ENCODE measurements at regions not wholly inside any gene's neighbourhood (a gene's known extent, or its start where the extent isn't known, plus 50 kb on each side); places are given as distances from the start of the nearest gene placed in this dataset.

- DNase-seq (ENCODE audit: low read depth in 2 of 3, low spot score in 1 of 3) = no peak
Measured at GRCh38 chr14:99077844-99078236, 194.2 kb downstream of the BCL11B start.

GRCh38 chr14:99078426-99078825, 193.6 kb downstream of the BCL11B start:
- no peak for DNase-seq (ENCODE audit: low read depth in 2 of 3, low spot score in 1 of 3)

DNA sequence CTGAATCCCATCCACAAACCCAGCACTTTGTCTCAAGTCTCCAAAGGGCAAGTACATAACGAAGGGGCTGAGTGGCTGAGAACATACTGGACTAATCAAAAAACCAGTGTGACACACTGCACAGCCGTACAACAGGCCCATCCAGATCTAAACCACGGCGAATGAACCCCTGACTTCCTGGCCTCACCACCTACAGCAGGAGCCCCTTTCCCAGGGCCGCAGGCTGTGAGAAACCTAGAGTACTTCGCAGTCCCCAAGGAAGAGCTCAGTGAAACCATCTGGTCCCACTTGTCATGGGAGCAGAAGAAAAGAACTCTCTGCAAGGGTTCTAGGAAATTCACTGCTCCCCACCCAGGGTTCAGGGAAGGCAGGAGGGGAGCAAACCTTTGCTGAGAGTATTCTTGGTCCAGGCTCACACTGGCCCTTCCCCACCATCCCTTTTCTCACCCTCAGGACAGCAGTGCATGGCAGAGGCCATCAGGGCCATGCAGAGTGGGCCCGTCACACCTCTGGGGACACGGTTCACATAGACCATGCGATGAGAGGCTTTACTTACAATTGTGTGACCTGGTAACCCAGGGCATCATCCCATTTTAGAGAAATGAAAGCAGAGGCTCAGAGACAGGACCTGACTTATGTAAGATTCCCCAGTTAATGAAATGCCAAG, 192.8 kb downstream of the BCL11B start:
- no peak for DNase-seq (ENCODE audit: low read depth in 2 of 3, low spot score in 1 of 3)

DNA sequence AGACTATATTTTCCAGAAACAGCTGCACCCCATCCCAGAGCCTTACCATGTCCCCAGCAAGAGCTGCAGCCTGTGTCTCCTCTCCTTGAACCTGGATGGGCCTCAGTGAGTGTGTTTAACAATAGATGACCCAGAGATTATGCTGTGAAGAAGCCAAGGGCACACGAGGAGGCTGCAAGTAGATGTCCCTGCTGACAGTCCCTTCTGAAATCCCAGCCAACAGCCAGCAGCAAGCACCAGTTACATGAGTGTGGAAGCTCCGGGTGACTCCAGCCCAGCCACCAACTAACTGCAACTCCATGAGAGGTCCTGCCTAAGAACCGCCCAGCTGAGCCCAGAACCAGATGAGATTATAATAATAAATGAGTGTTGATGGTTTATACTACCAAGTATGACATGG, 191.7 kb downstream of the BCL11B start:
- DNase-seq (ENCODE audit: low read depth in 2 of 3, low spot score in 1 of 3) = no peak

GRCh38 chr14:99081156-99081765, 190.7 kb downstream of the BCL11B start:
- DNase-seq (ENCODE audit: low read depth in 2 of 3, low spot score in 1 of 3) = no peak

GRCh38 chr14:99081880-99082279, 190.1 kb downstream of the BCL11B start:
- no peak for DNase-seq (ENCODE audit: low read depth in 2 of 3, low spot score in 1 of 3)

- no peak for DNase-seq (ENCODE audit: low read depth in 2 of 3, low spot score in 1 of 3)
Measured at GRCh38 chr14:99093532-99094517, 178.2 kb downstream of the BCL11B start.

- no peak for DNase-seq (ENCODE audit: low read depth in 2 of 3, low spot score in 1 of 3)
Measured at GRCh38 chr14:99094901-99095300, 177.1 kb downstream of the BCL11B start.

DNA sequence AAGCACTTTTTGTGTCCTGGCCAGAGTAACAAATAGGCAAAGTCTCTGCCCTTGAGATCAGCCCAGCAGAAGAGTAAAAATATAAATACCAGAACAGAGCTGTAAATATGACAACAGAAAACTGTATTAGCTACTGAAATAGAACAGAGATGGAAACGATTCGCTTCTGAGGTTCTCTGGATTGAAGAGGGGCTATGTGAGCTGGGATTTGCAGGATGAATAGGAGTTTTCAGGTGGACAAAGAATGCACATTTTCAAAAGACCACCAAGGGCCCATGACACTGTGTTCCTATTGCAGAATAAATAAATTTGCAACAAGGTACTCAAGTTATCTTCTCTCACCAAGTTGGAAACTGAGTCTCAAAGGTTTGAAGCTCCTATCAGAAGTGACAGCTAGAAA, 176.6 kb downstream of the BCL11B start:
- no peak for DNase-seq (ENCODE audit: low read depth in 2 of 3, low spot score in 1 of 3)

DNA sequence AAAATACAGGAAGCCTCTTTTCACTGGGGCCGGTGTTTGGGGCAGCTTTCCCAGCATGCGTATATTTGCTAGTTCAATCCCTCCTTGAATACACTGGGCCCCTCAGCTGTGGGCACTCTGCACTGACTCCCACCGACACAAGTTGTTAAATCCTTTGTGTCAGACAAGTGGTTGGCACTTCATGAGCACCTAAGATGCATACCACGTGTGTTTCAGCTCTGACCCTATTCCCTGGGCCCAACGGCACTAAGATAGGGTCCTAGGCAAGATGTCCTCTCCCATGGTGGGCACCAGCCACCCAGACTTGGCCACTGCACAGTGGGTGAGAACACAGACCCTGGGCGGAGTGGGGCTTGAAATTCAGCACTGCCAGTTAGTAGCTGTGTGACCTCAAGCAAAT, 173.8 kb downstream of the BCL11B start:
- no peak for DNase-seq (ENCODE audit: low read depth in 2 of 3, low spot score in 1 of 3)

DNA sequence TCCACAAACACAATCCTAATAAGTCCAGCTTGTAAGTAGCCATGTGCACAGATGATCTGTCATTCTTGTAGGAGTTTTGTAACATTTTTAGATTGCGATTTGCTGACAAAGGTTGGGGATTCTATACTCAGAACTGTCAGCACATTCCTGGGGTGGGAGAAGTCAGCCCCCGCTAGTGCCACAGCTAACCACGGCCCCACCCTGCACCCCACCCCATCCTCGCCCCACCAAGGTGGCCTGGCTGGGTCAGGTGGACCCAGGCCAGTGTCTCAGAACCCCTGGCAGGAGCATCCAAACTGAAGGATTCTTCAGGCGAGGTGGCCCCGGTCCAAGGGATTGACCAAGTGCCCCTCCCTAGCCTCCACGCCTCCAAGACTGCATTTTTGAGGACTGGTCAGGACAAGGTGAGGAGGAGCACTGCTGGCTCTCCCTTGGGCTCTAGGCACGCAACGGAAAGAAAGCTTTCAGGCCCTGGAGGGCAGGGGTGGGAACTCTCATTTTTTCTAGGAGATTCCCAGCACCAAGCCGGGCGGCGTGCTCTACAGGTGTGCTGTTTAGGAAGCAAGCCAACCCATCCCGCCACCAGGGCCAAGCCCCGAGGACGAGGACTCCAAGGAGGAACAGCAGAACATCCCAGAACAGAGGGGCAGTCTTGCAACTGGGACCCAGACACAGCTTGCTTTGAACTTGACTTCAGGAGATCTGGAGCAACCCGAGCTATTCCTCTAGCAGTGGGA, 172.8 kb downstream of the BCL11B start:
- no peak for DNase-seq (ENCODE audit: low read depth in 2 of 3, low spot score in 1 of 3)

- no peak for DNase-seq (ENCODE audit: low read depth in 2 of 3, low spot score in 1 of 3)
Measured at GRCh38 chr14:99100497-99101270, 171.3 kb downstream of the BCL11B start.

DNA sequence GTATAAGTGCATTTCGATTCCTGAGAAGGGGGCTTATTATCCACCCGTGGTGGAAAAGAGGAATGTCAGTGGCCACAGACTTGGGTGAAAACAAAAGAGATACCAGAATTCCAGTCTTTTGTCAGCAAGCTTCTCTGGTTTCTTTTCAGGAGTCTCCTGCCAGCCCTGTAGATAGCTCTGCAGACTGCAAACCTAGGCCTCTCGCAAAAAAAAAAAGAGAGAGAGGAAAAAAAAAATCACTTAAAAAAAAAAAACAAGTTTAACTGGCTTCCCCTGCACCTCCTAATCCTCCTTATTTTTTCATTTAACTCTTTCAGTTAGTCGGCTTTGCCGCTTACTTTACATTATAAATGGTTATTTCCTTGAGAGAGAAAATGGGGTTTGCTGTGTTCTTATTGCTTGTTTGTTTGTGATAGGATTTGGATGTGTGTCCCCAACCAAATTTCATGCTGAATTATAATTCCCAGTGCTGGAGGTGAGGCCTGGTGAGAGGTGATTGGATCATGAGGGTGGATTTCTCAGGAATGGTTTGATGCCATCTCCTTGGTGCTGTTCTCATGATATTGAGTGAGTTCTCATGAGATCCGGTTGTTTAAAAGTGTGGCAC, 170.0 kb downstream of the BCL11B start:
- no peak for DNase-seq (ENCODE audit: low read depth in 2 of 3, low spot score in 1 of 3)

GRCh38 chr14:99116741-99117295, 155.2 kb downstream of the BCL11B start:
- DNase-seq (ENCODE audit: low read depth in 2 of 3, low spot score in 1 of 3) = no peak

- no peak for DNase-seq (ENCODE audit: low read depth in 2 of 3, low spot score in 1 of 3)
Measured at GRCh38 chr14:99117671-99118045, 154.3 kb downstream of the BCL11B start.

- DNase-seq (ENCODE audit: low read depth in 2 of 3, low spot score in 1 of 3) = no peak
Measured at GRCh38 chr14:99118046-99118721, 153.8 kb downstream of the BCL11B start.

DNA sequence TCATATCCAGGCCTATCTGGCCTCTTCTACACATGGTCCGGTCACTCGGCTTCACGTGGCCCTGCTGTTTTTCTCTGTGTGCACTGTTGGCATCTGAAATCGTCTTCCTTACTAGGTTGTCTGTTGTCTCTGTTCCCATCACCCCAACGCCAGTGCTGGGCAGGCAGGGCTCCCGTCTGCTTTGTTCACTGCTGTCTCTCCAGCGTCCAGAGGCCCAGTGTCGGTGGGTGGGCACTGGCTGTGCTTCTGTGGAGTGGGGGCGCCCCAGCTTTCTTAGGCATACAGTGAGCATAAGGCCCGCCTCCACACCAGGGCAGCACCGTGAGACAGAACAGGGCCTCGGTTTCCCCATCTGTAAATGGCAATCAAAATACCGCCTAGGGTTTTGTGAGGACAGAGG, 153.1 kb downstream of the BCL11B start:
- no peak for DNase-seq (ENCODE audit: low read depth in 2 of 3, low spot score in 1 of 3)

All from stimulated activated CD4-positive, alpha-beta T cell treated with anti-CD3 and anti-CD28 coated beads, Interleukin-12 subunit alpha, Interleukin-12 subunit beta, amount 100 ng/mL, for 48 hours (primary cell).